MM.1S (cell line): ENCODE measurements at regions not wholly inside any gene's neighbourhood (a gene's known extent, or its start where the extent isn't known, plus 50 kb on each side); places are given as distances from the start of the nearest gene placed in this dataset.
"Not testable (repeated sequence)": the region's sequence is repeated elsewhere in the genome, so short reads cannot be mapped to it uniquely, and the experiment has no call there.

ENCODE experiments used
- CTCF ChIP-seq: fragments of 300-600 bp; sonication (generic); IDR thresholded peaks from 2 replicates; pipeline ENCODE4 v1.5.1; 2016; ENCODE audit warnings: antibody characterized with exemption, low read length, mixed read lengths
- EZH2 ChIP-seq: fragments of 300-600 bp; sonication (generic); optimal IDR thresholded peaks from 2 replicates; pipeline ENCODE3; 2017; ENCODE audit warnings: low read depth, mild to moderate bottlenecking, antibody characterized with exemption, low read length, mixed read lengths
- EZH2phosphoT487 ChIP-seq: fragments of 300-600 bp; sonication (generic); IDR thresholded peaks from 2 replicates; pipeline ENCODE4 v1.6.1; 2018; ENCODE audit warnings: antibody characterized with exemption, low read length

GRCh38 chr1:83310161-83310560 lies 688.8 kb downstream of the TTLL7 start:
- TF ChIP-seq CTCF, EZH2phosphoT487, EZH2: not testable (repeated sequence)
